Left lung (tissue), 4 donors: ENCODE measurements at regions not wholly inside any gene's neighbourhood (a gene's known extent, or its start where the extent isn't known, plus 50 kb on each side); places are given as distances from the start of the nearest gene placed in this dataset.

Experiments used
- ATAC-seq: fragments of 200-7000 bp; cut with Tn5 transposase; one replicate; pipeline ENCODE4 v1.9.1; 2020; ENCODE audit warnings: moderate library complexity
- DNase-seq, 4 donors: peaks; one replicate each; pipeline ENCODE4 v3.0.0-alpha.2; 2013 to 2020
- H3K27ac ChIP-seq, 2 donors: fragments of 200-600 bp; sonication (generic) in 1 of 2; one replicate each; pipeline versions ENCODE4 v1.5.0 to v1.8.0; 2020 to 2021
- H3K27me3 ChIP-seq, 2 donors: fragments of 200-600 bp; sonication (generic) in 1 of 2; one replicate each; pipeline versions ENCODE4 v1.5.0 to v1.8.0; 2020 to 2021
- H3K36me3 ChIP-seq, 2 donors: fragments of 200-600 bp; sonication (generic) in 1 of 2; one replicate each; pipeline versions ENCODE4 v1.5.0 to v1.8.0; 2020 to 2021
- H3K4me1 ChIP-seq, 2 donors: fragments of 200-600 bp; one replicate each; pipeline ENCODE4 v1.8.0; 2021
- H3K4me3 ChIP-seq, 2 donors: fragments of 200-600 bp; sonication (generic) in 1 of 2; one replicate each; pipeline versions ENCODE4 v1.5.0 to v1.8.0; 2020 to 2021; ENCODE audit warnings: mild to moderate bottlenecking in 1 of 2
- H3K9me3 ChIP-seq, 2 donors: fragments of 200-600 bp; sonication (generic) in 1 of 2; one replicate each; pipeline versions ENCODE4 v1.5.0 to v1.8.0; 2020 to 2021
- intact Hi-C, 2 donors: fragments of 100-400 bp; cut with DNase I; formaldehyde crosslinking; loops; one replicate each; pipeline versions ENCODE4 v1.11.2 to v1.14.2; 2022
- TF ChIP-seq, protein P1 (sequence below), 2 donors: fragments of 200-600 bp; sonication (generic) in 1 of 2; IDR thresholded peaks; one replicate each; pipeline versions ENCODE4 v1.5.0 to v1.8.0; 2021; ENCODE audit warnings: antibody characterized with exemption in 2 of 2
- donor health status: DM: no; HTN: yes; CAD: no.
- donor health status: DM: no; HTN: no; CAD: no.

GRCh38 chr10:108784534-108784933 is 1138.8 kb downstream of the XPNPEP1 start:
- Histone ChIP-seq H3K9me3 (peaks cover 0 to 18% of the 10 kb centered on the region in 2 donors), H3K36me3 (no peaks in the 10 kb centered on the region), H3K4me1 (no peaks in the 10 kb centered on the region), H3K27me3 (no peaks in the 10 kb centered on the region), H3K27ac (no peak overlapping the region), H3K4me3 (no peak overlapping the region)
- DNase-seq (no peak), ATAC-seq (no peak)
- intact Hi-C loops = no loop called here
- TF ChIP-seq, protein P1, sequence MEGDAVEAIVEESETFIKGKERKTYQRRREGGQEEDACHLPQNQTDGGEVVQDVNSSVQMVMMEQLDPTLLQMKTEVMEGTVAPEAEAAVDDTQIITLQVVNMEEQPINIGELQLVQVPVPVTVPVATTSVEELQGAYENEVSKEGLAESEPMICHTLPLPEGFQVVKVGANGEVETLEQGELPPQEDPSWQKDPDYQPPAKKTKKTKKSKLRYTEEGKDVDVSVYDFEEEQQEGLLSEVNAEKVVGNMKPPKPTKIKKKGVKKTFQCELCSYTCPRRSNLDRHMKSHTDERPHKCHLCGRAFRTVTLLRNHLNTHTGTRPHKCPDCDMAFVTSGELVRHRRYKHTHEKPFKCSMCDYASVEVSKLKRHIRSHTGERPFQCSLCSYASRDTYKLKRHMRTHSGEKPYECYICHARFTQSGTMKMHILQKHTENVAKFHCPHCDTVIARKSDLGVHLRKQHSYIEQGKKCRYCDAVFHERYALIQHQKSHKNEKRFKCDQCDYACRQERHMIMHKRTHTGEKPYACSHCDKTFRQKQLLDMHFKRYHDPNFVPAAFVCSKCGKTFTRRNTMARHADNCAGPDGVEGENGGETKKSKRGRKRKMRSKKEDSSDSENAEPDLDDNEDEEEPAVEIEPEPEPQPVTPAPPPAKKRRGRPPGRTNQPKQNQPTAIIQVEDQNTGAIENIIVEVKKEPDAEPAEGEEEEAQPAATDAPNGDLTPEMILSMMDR (IDR thresholded peaks at IDR 0.05) = no peak

- peak in 1 of 4 donors; percentile 7 for DNase-seq
- ATAC-seq = peak; percentile 70
- Histone ChIP-seq H3K4me1 (no peaks in the 10 kb centered on the region), H3K4me3 (no peak overlapping the region), H3K27me3 (no peaks in the 10 kb centered on the region), H3K9me3 (peaks cover 0 to 18% of the 10 kb centered on the region in 2 donors), H3K36me3 (no peaks in the 10 kb centered on the region), H3K27ac (no peak overlapping the region)
- intact Hi-C loops = no loop called here
- TF ChIP-seq, protein P1 (IDR thresholded peaks at IDR 0.05) = peak in 1 of 2 donors; percentile 29
Observed at GRCh38 chr10:108783897-108784296, 1139.4 kb downstream of the XPNPEP1 start.

DNA sequence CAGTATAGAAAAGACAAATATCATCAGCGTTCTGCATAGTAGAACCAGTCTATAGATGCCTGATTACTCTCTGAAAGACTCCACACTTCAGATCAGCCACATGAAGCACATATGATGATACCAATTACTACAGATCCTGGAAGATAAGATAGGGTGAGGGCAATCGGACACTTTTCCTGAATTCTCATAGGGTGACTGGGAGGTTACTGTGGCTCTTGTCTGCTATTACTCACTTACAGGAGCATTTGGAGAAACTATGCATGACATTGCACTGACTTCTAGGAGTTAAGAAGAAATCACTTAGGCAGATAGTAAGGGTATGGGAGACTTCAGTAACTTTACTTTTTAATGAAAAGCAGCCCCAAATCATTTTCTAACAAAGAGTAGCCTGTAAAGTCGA is 1140.9 kb downstream of the XPNPEP1 start:
- no peak for ATAC-seq

DNA sequence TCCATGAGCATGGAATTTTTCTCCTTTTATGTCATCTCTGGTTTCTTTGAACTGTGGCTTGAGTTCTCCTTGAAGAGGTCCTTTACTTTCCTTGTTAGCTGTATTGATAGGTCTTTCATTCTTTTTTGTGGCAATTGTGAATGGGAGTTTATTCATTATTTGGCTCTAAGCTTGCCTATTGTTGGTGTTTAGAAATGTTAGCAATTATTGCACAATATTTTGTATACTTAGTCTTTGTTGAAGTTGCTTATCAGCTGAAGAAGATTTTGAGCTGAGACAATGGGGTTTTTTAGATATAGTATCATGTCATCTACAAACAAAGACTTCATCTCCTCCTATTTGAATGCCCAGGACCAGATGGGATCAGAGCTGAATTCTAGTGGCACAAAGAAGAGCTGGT is 1143.8 kb downstream of the XPNPEP1 start:
- peaks cover 0 to 7% of the 10 kb centered on the region in 2 donors for H3K9me3 ChIP-seq
- DNase-seq (no peak), ATAC-seq (no peak)
- no peaks in the 10 kb centered on the region for H3K4me1 ChIP-seq
- no peaks in the 10 kb centered on the region for H3K27me3 ChIP-seq
- no peak overlapping the region for H3K4me3 ChIP-seq
- intact Hi-C loops = no loop called here
- no peaks in the 10 kb centered on the region for H3K36me3 ChIP-seq
- no peak overlapping the region for H3K27ac ChIP-seq
- TF ChIP-seq, protein P1 (IDR thresholded peaks at IDR 0.05) = no peak

More for the DNA sequence above, 1140.9 kb downstream of the XPNPEP1 start:
- TF ChIP-seq, protein P1 (IDR thresholded peaks at IDR 0.05) = no peak
- no peaks in the 10 kb centered on the region for H3K4me1 ChIP-seq
- H3K4me3 ChIP-seq = no peak overlapping the region
- H3K9me3 ChIP-seq = peaks cover 0 to 18% of the 10 kb centered on the region in 2 donors
- no peak overlapping the region for H3K27ac ChIP-seq
- no peaks in the 10 kb centered on the region for H3K36me3 ChIP-seq
- H3K27me3 ChIP-seq = no peaks in the 10 kb centered on the region
- no peak for DNase-seq
- intact Hi-C loops = no loop called here

- ATAC-seq = no peak
- TF ChIP-seq, protein P1 (IDR thresholded peaks at IDR 0.05) = no peak
- no peaks in the 10 kb centered on the region for H3K9me3 ChIP-seq
- H3K4me3 ChIP-seq = no peak overlapping the region
- H3K27me3 ChIP-seq = no peaks in the 10 kb centered on the region
- intact Hi-C loops = no loop called here
- no peaks in the 10 kb centered on the region for H3K36me3 ChIP-seq
- H3K4me1 ChIP-seq = no peaks in the 10 kb centered on the region
- no peak for DNase-seq
- H3K27ac ChIP-seq = no peak overlapping the region
Observed at GRCh38 chr10:108775911-108776475, 1147.3 kb downstream of the XPNPEP1 start.
